HCT116 (cell line): ENCODE measurements at regions not wholly inside any gene's neighbourhood (a gene's known extent, or its start where the extent isn't known, plus 50 kb on each side); places are given as distances from the start of the nearest gene placed in this dataset.

ENCODE experiments used
- CEBPB ChIP-seq: IDR thresholded peaks from 2 replicates; pipeline ENCODE4 v1.6.1; 2012; ENCODE audit warnings: low read depth
- CTCF ChIP-seq, 3 experiments: fragments of 200-600 bp in 1 of 3; sonication (generic) in 1 of 3; IDR thresholded peaks in 2 of 3; conservative IDR thresholded peaks in 1 of 3; 2 replicates each; pipeline ENCODE4 v1.5.1; 2012 to 2017; ENCODE audit warnings: low read depth in 2 of 3, low read length in 2 of 3, antibody characterized with exemption in 1 of 3, borderline replicate concordance in 1 of 3, control low read depth in 1 of 3, mild to moderate bottlenecking in 1 of 3, mixed read lengths in 1 of 3, mixed run types in 1 of 3, moderate library complexity in 1 of 3; ENCODE audit not compliant: insufficient read depth in 1 of 3
- EGR1 ChIP-seq: IDR thresholded peaks from 2 replicates; pipeline ENCODE4 v1.6.1; 2012; ENCODE audit warnings: low read depth
- EZH2 ChIP-seq: fragments of 200-600 bp; sonication (generic); IDR thresholded peaks from 2 replicates; pipeline ENCODE4 v1.6.1; 2017; ENCODE audit warnings: antibody characterized with exemption, mixed run types
- EZH2phosphoT487 ChIP-seq: fragments of 200-600 bp; IDR thresholded peaks from 2 replicates; pipeline ENCODE4 v1.6.1; 2018; ENCODE audit warnings: antibody characterized with exemption, borderline replicate concordance
- MAX ChIP-seq: IDR thresholded peaks from 2 replicates; pipeline ENCODE4 v1.6.1; 2012
- POLR2A ChIP-seq: IDR thresholded peaks from 2 replicates; pipeline ENCODE4 v1.7.0; 2011; ENCODE audit warnings: borderline replicate concordance; ENCODE audit not compliant: insufficient read depth, insufficient read length; ENCODE audit errors: extremely low read depth
- POLR2AphosphoS5 ChIP-seq: IDR thresholded peaks from 2 replicates; pipeline ENCODE4 v1.6.1; 2011; ENCODE audit warnings: mild to moderate bottlenecking, low read depth, low read length, moderate library complexity
- SP1 ChIP-seq: IDR thresholded peaks from 2 replicates; pipeline ENCODE4 v1.6.1; 2012; ENCODE audit warnings: low read depth
- YY1 ChIP-seq: IDR thresholded peaks from 2 replicates; pipeline ENCODE4 v1.6.1; 2011; ENCODE audit warnings: low read length, low read depth, moderate library complexity, mild to moderate bottlenecking; ENCODE audit not compliant: insufficient replicate concordance; ENCODE audit errors: extremely low read depth

DNA sequence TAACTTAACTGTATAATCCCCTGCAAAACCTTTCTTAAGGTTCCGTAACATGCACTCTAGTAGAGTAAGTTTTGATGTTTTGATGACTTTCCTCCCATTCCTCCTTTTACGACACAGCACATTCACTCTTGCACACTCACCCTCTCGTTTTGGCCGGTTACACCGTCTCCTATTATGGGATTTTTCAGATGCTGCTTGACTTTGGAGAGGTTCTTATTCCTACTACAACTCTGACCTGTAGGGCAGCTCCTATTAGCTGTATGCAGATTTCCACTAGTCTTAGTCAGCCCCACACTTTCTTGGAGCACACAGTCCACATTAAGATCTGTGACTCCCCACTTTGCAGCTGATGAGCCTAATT is 223.7 kb upstream of the SYNCRIP start:
- TF ChIP-seq SP1: no peak
- no peak for TF ChIP-seq CTCF (IDR thresholded peaks at IDR 0.05 in 2 of 3, conservative IDR thresholded peaks at IDR 0.05 in 1 of 3; ENCODE audit: borderline replicate concordance in 1 of 3, insufficient read depth in 1 of 3, low read depth in 2 of 3, low read length in 2 of 3)
- TF ChIP-seq YY1: no peak
- no peak for TF ChIP-seq EGR1
- TF ChIP-seq POLR2A: no peak
- no peak for TF ChIP-seq POLR2AphosphoS5
- TF ChIP-seq EZH2phosphoT487: no peak
- TF ChIP-seq CEBPB: no peak
- TF ChIP-seq EZH2: no peak
- no peak for TF ChIP-seq MAX
